NB4 (cell line): ENCODE measurements at regions not wholly inside any gene's neighbourhood (a gene's known extent, or its start where the extent isn't known, plus 50 kb on each side); places are given as distances from the start of the nearest gene placed in this dataset.

Experiments used
- TF ChIP-seq, protein P1 (sequence below): IDR thresholded peaks from one replicate; pipeline ENCODE4 v1.5.1; 2012; ENCODE audit warnings: low read depth, low read length
- TF ChIP-seq, protein P2 (sequence below): IDR thresholded peaks from 2 replicates; pipeline ENCODE4 v1.6.1; 2011; ENCODE audit warnings: low read depth, low read length

GRCh38 chr3:190222360-190222759, 99.9 kb downstream of the CLDN1 start:
- TF ChIP-seq, protein P1, sequence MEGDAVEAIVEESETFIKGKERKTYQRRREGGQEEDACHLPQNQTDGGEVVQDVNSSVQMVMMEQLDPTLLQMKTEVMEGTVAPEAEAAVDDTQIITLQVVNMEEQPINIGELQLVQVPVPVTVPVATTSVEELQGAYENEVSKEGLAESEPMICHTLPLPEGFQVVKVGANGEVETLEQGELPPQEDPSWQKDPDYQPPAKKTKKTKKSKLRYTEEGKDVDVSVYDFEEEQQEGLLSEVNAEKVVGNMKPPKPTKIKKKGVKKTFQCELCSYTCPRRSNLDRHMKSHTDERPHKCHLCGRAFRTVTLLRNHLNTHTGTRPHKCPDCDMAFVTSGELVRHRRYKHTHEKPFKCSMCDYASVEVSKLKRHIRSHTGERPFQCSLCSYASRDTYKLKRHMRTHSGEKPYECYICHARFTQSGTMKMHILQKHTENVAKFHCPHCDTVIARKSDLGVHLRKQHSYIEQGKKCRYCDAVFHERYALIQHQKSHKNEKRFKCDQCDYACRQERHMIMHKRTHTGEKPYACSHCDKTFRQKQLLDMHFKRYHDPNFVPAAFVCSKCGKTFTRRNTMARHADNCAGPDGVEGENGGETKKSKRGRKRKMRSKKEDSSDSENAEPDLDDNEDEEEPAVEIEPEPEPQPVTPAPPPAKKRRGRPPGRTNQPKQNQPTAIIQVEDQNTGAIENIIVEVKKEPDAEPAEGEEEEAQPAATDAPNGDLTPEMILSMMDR = no peak
- TF ChIP-seq, protein P2, sequence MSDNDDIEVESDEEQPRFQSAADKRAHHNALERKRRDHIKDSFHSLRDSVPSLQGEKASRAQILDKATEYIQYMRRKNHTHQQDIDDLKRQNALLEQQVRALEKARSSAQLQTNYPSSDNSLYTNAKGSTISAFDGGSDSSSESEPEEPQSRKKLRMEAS = no peak
